ENCODE measurements at regions not wholly inside any gene's neighbourhood (a gene's known extent, or its start where the extent isn't known, plus 50 kb on each side); places are given as distances from the start of the nearest gene placed in this dataset.

DNA sequence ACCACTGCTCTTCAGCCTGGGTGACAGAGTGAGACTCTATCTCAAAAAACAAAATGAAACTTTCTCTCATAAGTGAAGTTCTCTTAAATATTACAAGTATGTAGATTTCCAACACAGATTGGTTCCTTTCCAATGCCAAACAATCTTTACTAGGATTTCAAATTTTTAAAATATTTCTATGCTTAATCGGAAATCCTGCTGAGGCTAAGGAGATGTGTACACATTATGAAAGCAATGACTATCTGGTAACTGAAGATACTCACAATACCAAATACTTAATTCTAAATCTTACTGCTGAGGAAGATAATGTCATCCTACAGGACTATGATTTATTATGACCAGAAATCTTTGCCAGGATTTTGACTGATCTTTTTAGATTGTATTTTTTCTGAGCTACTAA is 255.6 kb upstream of the ZNF717 start:
- TF ChIP-seq, protein P1, sequence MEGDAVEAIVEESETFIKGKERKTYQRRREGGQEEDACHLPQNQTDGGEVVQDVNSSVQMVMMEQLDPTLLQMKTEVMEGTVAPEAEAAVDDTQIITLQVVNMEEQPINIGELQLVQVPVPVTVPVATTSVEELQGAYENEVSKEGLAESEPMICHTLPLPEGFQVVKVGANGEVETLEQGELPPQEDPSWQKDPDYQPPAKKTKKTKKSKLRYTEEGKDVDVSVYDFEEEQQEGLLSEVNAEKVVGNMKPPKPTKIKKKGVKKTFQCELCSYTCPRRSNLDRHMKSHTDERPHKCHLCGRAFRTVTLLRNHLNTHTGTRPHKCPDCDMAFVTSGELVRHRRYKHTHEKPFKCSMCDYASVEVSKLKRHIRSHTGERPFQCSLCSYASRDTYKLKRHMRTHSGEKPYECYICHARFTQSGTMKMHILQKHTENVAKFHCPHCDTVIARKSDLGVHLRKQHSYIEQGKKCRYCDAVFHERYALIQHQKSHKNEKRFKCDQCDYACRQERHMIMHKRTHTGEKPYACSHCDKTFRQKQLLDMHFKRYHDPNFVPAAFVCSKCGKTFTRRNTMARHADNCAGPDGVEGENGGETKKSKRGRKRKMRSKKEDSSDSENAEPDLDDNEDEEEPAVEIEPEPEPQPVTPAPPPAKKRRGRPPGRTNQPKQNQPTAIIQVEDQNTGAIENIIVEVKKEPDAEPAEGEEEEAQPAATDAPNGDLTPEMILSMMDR (IDR thresholded peaks at IDR 0.05), result no peak
- TF ChIP-seq EP300 (IDR thresholded peaks at IDR 0.05) (no peak), POLR2A (IDR thresholded peaks at IDR 0.05) (no peak), POLR2AphosphoS5 (IDR thresholded peaks at IDR 0.05) (no peak)
